ENCODE measurements at regions not wholly inside any gene's neighbourhood (a gene's known extent, or its start where the extent isn't known, plus 50 kb on each side); places are given as distances from the start of the nearest gene placed in this dataset.

DNA sequence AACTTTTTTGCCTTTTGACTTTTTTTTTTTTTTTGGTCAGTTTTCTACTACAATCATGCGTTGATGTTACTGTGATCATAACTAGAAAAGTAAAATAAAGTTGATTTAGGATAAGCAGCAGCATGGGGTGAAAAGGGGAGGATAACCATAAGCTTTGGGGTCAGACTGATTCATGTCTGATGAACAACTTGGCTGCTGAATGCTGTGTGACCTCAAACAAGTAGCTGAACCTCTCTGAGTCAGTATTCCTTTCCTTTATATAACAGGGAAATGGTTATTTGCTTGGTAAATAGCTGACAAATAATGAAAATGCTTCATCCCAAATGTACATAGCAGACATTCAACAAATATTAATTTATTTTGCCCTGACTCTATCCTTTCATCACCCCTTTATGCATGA is 413.0 kb downstream of the VRK1 start:
- H3K9ac ChIP-seq (ENCODE audit: low read length in 3 of 3): no peak overlapping the region
- H3K4me3 ChIP-seq (ENCODE audit: low read length in 3 of 3): no peak overlapping the region
- TF ChIP-seq, protein P1, sequence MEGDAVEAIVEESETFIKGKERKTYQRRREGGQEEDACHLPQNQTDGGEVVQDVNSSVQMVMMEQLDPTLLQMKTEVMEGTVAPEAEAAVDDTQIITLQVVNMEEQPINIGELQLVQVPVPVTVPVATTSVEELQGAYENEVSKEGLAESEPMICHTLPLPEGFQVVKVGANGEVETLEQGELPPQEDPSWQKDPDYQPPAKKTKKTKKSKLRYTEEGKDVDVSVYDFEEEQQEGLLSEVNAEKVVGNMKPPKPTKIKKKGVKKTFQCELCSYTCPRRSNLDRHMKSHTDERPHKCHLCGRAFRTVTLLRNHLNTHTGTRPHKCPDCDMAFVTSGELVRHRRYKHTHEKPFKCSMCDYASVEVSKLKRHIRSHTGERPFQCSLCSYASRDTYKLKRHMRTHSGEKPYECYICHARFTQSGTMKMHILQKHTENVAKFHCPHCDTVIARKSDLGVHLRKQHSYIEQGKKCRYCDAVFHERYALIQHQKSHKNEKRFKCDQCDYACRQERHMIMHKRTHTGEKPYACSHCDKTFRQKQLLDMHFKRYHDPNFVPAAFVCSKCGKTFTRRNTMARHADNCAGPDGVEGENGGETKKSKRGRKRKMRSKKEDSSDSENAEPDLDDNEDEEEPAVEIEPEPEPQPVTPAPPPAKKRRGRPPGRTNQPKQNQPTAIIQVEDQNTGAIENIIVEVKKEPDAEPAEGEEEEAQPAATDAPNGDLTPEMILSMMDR (IDR thresholded peaks at IDR 0.05; ENCODE audit: borderline replicate concordance, extremely low read depth, insufficient read depth): no peak
- DNase-seq (no peak), FAIRE-seq (no peak)
- no peak overlapping the region for H3K27ac ChIP-seq (ENCODE audit: low read depth in 2 of 2, low read length in 2 of 2)
- H3K27me3 ChIP-seq (ENCODE audit: control insufficient read depth, insufficient read depth, low read length): no peaks in the 10 kb centered on the region
- no peaks in the 10 kb centered on the region for H3K9me3 ChIP-seq (ENCODE audit: control insufficient read depth in 2 of 3, insufficient read depth in 1 of 3, low read length in 3 of 3)
- no peaks in the 10 kb centered on the region for H3K36me3 ChIP-seq (ENCODE audit: control insufficient read depth in 2 of 3, insufficient read depth in 3 of 3, low read length in 3 of 3)
- no peaks in the 10 kb centered on the region for H3K4me1 ChIP-seq (ENCODE audit: control insufficient read depth in 2 of 3, insufficient read depth in 2 of 3, low read depth in 1 of 3, low read length in 3 of 3)
- intact Hi-C loops (cut with DNase I): no loop called here

DNA sequence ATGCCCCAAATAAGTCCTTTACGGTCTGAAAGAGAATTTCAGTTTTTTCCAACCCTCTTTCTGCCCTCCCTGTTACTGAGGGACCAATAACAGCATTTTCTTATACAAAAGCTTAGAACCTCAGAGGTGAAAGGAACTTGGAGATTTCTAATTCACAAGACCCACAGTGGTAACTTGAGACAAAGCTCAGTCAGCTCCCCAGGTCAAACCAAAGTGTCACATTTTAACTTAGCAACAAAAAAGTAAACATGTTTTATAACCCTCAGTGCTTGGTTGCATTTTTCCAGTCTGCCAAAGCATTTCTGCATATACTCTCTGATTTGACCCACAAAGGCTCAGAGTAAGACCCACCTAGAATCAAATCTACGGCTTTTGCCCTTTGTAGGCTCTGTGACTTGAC is 415.2 kb downstream of the VRK1 start:
- Histone ChIP-seq H3K9me3 (ENCODE audit: control insufficient read depth in 2 of 3, insufficient read depth in 1 of 3, low read length in 3 of 3) (no peaks in the 10 kb centered on the region), H3K4me1 (ENCODE audit: control insufficient read depth in 2 of 3, insufficient read depth in 2 of 3, low read depth in 1 of 3, low read length in 3 of 3) (no peaks in the 10 kb centered on the region), H3K9ac (ENCODE audit: low read length in 3 of 3) (no peak overlapping the region), H3K36me3 (ENCODE audit: control insufficient read depth in 2 of 3, insufficient read depth in 3 of 3, low read length in 3 of 3) (no peaks in the 10 kb centered on the region), H3K27me3 (ENCODE audit: control insufficient read depth, insufficient read depth, low read length) (no peaks in the 10 kb centered on the region), H3K27ac (ENCODE audit: low read depth in 2 of 2, low read length in 2 of 2) (no peak overlapping the region), H3K4me3 (ENCODE audit: low read length in 3 of 3) (no peak overlapping the region)
- FAIRE-seq (no peak), DNase-seq (no peak)
- TF ChIP-seq, protein P1 (IDR thresholded peaks at IDR 0.05; ENCODE audit: borderline replicate concordance, extremely low read depth, insufficient read depth): no peak
- intact Hi-C loops (cut with DNase I): no loop called here

DNA sequence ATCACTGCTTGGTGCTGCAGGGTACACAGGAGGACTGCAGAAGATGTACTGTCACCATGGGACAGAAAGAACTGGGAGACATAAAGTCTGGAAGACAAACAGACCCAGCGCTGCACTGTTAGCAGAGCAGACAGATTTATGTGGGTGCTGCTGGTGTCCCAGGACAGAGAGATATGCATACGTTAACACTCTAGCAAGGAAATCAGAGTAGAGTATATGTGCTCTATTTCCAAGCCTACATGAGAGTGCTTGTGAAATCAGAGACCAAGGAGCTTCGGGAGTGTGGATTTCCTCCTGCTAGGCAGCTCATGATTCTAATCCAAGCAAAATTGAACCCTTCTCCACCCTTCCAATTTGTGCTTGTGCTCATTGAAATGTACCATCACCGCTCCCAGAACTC is 416.5 kb downstream of the VRK1 start:
- Histone ChIP-seq H3K9ac (ENCODE audit: low read length in 3 of 3) (no peak overlapping the region), H3K4me3 (ENCODE audit: low read length in 3 of 3) (no peak overlapping the region), H3K27me3 (ENCODE audit: control insufficient read depth, insufficient read depth, low read length) (no peaks in the 10 kb centered on the region), H3K9me3 (ENCODE audit: control insufficient read depth in 2 of 3, insufficient read depth in 1 of 3, low read length in 3 of 3) (no peaks in the 10 kb centered on the region), H3K27ac (ENCODE audit: low read depth in 2 of 2, low read length in 2 of 2) (no peak overlapping the region), H3K36me3 (ENCODE audit: control insufficient read depth in 2 of 3, insufficient read depth in 3 of 3, low read length in 3 of 3) (no peaks in the 10 kb centered on the region), H3K4me1 (ENCODE audit: control insufficient read depth in 2 of 3, insufficient read depth in 2 of 3, low read depth in 1 of 3, low read length in 3 of 3) (no peaks in the 10 kb centered on the region)
- no peak for FAIRE-seq
- intact Hi-C loops (cut with DNase I): no loop called here
- no peak for DNase-seq
- TF ChIP-seq, protein P1 (IDR thresholded peaks at IDR 0.05; ENCODE audit: borderline replicate concordance, extremely low read depth, insufficient read depth): no peak

DNA sequence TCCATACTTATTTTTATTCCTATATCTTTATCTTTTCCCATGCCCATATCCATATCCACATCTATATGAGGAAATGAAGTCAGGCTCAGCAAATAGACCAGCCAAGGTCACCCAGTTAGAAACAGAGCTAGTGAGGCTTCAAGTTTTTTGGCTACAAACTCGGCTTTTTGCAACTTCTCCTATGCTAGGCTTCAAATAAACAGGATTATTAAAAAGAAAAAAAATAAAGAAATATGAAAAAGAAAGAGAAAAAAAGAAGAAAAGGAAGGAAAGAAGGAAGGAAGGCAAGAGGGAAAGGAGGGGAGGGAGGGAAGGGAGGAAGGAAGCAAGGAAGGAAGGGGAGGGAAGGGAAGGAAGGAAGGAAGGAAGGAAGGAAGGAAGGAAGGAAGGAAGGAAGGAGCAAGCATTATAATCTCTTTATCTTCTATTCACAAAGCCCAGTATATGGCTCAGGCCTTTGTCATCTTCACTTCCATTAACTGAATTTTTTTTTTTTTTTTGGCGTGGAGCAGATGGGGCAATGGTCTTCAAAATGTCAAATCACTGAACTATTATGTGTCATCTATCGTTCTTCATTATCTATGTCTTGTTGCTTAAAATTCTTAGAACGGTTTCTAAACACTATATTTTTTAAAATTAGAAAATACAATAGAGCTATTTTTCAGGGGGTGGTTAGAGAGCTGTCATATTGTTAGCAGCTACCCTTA is 418.2 kb downstream of the VRK1 start:
- Histone ChIP-seq H3K4me3 (ENCODE audit: low read length in 3 of 3) (no peak overlapping the region), H3K9me3 (ENCODE audit: control insufficient read depth in 2 of 3, insufficient read depth in 1 of 3, low read length in 3 of 3) (no peaks in the 10 kb centered on the region), H3K27me3 (ENCODE audit: control insufficient read depth, insufficient read depth, low read length) (peaks cover 6% of the 10 kb centered on the region), H3K4me1 (ENCODE audit: control insufficient read depth in 2 of 3, insufficient read depth in 2 of 3, low read depth in 1 of 3, low read length in 3 of 3) (no peaks in the 10 kb centered on the region), H3K27ac (ENCODE audit: low read depth in 2 of 2, low read length in 2 of 2) (no peak overlapping the region), H3K36me3 (ENCODE audit: control insufficient read depth in 2 of 3, insufficient read depth in 3 of 3, low read length in 3 of 3) (no peaks in the 10 kb centered on the region), H3K9ac (ENCODE audit: low read length in 3 of 3) (no peak overlapping the region)
- no peak for FAIRE-seq
- DNase-seq: no peak
- TF ChIP-seq, protein P1 (IDR thresholded peaks at IDR 0.05; ENCODE audit: borderline replicate concordance, extremely low read depth, insufficient read depth): no peak
- intact Hi-C loops (cut with DNase I): no loop called here

All from kidney (tissue), 13 donors.